SW480 (cell line): ENCODE measurements at regions not wholly inside any gene's neighbourhood (a gene's known extent, or its start where the extent isn't known, plus 50 kb on each side); places are given as distances from the start of the nearest gene placed in this dataset.
A peak's percentile ranks its signal among the peaks of the same experiment; 100 is the strongest.

Experiments
- DNase-seq: peaks from one replicate; pipeline ENCODE4 v3.0.0-alpha.2; 2016; ENCODE audit warnings: low spot score

GRCh38 chr6:95357380-95358020 is 219.8 kb upstream of the MANEA start:
- DNase-seq: no peak

GRCh38 chr6:95364016-95364604 is 213.2 kb upstream of the MANEA start:
- peak; percentile 20 for DNase-seq

- no peak for DNase-seq
These were observed 211.9 kb upstream of the MANEA start for GRCh38 chr6:95365454-95365853.

GRCh38 chr6:95366414-95366813 is 210.9 kb upstream of the MANEA start:
- DNase-seq: no peak

- no peak for DNase-seq
These were observed 193.5 kb upstream of the MANEA start for GRCh38 chr6:95383878-95384277.

- no peak for DNase-seq
These were observed 192.3 kb upstream of the MANEA start for GRCh38 chr6:95384988-95385387.

- no peak for DNase-seq
These were observed 189.5 kb upstream of the MANEA start for GRCh38 chr6:95387845-95388244.

GRCh38 chr6:95404777-95405176 is 172.6 kb upstream of the MANEA start:
- DNase-seq: no peak

- no peak for DNase-seq
These were observed 169.2 kb upstream of the MANEA start for GRCh38 chr6:95408111-95408510.

- no peak for DNase-seq
These were observed 167.2 kb upstream of the MANEA start for GRCh38 chr6:95410168-95410567.

GRCh38 chr6:95413789-95414188 is 163.5 kb upstream of the MANEA start:
- no peak for DNase-seq

GRCh38 chr6:95417856-95418255 is 159.5 kb upstream of the MANEA start:
- DNase-seq: no peak

GRCh38 chr6:95420792-95421191 is 156.5 kb upstream of the MANEA start:
- DNase-seq: no peak

- no peak for DNase-seq
These were observed 154.0 kb upstream of the MANEA start for GRCh38 chr6:95423331-95423730.

- peak; percentile 33 for DNase-seq
These were observed 145.6 kb upstream of the MANEA start for GRCh38 chr6:95431637-95432228.

- DNase-seq: no peak
These were observed 137.6 kb upstream of the MANEA start for GRCh38 chr6:95439741-95440140.

- DNase-seq: no peak
These were observed 129.1 kb upstream of the MANEA start for GRCh38 chr6:95448208-95448607.

GRCh38 chr6:95469511-95469910 is 107.8 kb upstream of the MANEA start:
- DNase-seq: no peak

GRCh38 chr6:95478941-95479340 is 98.4 kb upstream of the MANEA start:
- DNase-seq: no peak

GRCh38 chr6:95487817-95488216 is 89.5 kb upstream of the MANEA start:
- no peak for DNase-seq

GRCh38 chr6:95489185-95489863 is 88.0 kb upstream of the MANEA start:
- no peak for DNase-seq

- no peak for DNase-seq
These were observed 80.4 kb upstream of the MANEA start for GRCh38 chr6:95496769-95497426.
